ENCODE measurements at regions not wholly inside any gene's neighbourhood (a gene's known extent, or its start where the extent isn't known, plus 50 kb on each side); places are given as distances from the start of the nearest gene placed in this dataset.

DNA sequence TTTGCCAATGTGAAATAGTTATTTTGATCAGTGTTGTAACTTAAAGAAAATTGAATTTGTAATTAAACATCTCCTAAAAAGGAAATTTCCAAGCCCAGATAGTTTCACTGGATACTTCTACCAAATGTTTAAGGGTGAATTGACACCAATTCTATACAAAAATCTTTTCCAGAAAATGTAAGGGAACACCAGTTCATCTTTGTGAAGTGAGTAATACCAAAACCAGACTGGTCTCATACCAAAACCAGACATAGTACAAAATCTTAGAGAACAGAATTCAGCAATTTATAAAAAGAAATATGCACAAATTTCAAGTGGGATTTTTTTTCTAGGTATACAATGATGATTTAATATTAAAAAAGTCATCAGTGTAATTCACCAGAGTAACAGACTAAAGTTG is 86.0 kb upstream of the ZNF32 start:
- Histone ChIP-seq H3K4me1 (ENCODE audit: control insufficient read depth, insufficient read depth, low read length) (no peaks in the 10 kb centered on the region), H3K27ac (ENCODE audit: low read depth, low read length) (no peak overlapping the region), H3K9ac (ENCODE audit: low read length) (no peak overlapping the region), H3K36me3 (ENCODE audit: control insufficient read depth, insufficient read depth, low read length) (no peaks in the 10 kb centered on the region), H3K4me3 (ENCODE audit: low read length) (no peak overlapping the region), H3K27me3 (ENCODE audit: control insufficient read depth, insufficient read depth, low read length) (no peaks in the 10 kb centered on the region)

DNA sequence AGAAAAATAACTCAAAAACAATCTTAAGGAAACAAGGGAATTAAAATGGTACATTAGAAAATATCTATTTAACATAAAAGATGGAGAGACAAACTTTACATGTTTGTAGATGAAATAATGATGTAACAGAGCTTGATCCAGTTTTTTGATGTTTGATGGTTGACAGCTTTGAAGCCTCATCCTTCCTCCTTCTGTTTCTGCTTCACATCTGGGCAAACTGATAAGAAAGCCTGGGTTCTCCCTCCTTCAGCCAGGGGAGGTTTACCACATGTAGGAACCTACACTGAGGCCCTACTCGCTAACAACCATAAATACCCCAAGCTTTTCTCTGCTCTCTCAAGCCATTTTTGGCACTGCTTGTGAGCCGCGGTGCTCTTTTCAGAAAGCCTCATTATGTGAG is 82.8 kb upstream of the ZNF32 start:
- no peak overlapping the region for H3K4me3 ChIP-seq (ENCODE audit: low read length)
- no peak overlapping the region for H3K27ac ChIP-seq (ENCODE audit: low read depth, low read length)
- no peak overlapping the region for H3K9ac ChIP-seq (ENCODE audit: low read length)
- no peaks in the 10 kb centered on the region for H3K4me1 ChIP-seq (ENCODE audit: control insufficient read depth, insufficient read depth, low read length)
- no peaks in the 10 kb centered on the region for H3K27me3 ChIP-seq (ENCODE audit: control insufficient read depth, insufficient read depth, low read length)
- H3K36me3 ChIP-seq (ENCODE audit: control insufficient read depth, insufficient read depth, low read length) = no peaks in the 10 kb centered on the region

DNA sequence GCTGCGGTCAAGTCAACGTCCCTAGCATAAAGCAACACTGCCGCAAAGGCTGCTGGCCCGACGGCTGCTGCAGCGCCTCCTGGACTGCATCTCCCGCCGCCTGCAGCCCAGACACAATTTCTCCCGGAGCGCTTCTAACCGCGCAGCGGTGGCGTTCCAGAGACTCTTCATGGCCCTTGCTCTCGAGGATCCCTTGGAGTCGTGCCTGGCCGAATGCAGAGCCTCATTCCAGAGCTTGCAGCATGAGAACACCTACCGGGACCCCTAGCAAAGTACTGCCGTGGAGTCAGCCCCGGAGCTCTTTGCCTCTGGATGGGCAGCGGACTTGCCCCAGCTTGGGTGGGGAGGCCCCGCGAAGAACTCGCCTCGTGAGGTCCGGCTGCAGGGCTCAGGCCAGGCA is 79.7 kb upstream of the ZNF32 start:
- no peak overlapping the region for H3K27ac ChIP-seq (ENCODE audit: low read depth, low read length)
- no peaks in the 10 kb centered on the region for H3K27me3 ChIP-seq (ENCODE audit: control insufficient read depth, insufficient read depth, low read length)
- H3K9ac ChIP-seq (ENCODE audit: low read length) = no peak overlapping the region
- no peaks in the 10 kb centered on the region for H3K4me1 ChIP-seq (ENCODE audit: control insufficient read depth, insufficient read depth, low read length)
- H3K36me3 ChIP-seq (ENCODE audit: control insufficient read depth, insufficient read depth, low read length) = no peaks in the 10 kb centered on the region
- no peak overlapping the region for H3K4me3 ChIP-seq (ENCODE audit: low read length)

DNA sequence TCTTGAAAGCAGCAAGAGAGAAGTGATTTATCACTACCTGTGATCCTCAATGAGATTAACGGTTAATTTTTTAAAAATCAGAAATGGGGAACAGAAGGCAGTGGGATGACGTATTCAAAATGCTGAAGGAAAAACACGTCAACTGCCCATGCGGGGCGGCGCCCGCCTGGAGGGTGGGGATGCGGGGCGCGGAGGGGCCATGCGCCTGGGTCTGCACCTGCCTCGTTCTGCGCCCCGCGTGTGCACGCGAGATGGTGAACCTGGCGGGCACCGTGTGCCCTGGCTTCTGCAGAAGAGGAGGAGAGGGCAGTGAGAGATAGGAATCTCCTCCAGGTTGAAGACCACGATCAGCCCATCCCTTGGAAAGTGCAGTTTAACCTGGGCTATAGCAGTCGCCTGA is 79.3 kb upstream of the ZNF32 start:
- no peak overlapping the region for H3K27ac ChIP-seq (ENCODE audit: low read depth, low read length)
- H3K27me3 ChIP-seq (ENCODE audit: control insufficient read depth, insufficient read depth, low read length) = no peaks in the 10 kb centered on the region
- no peak overlapping the region for H3K9ac ChIP-seq (ENCODE audit: low read length)
- H3K36me3 ChIP-seq (ENCODE audit: control insufficient read depth, insufficient read depth, low read length) = no peaks in the 10 kb centered on the region
- H3K4me3 ChIP-seq (ENCODE audit: low read length) = no peak overlapping the region
- H3K4me1 ChIP-seq (ENCODE audit: control insufficient read depth, insufficient read depth, low read length) = no peaks in the 10 kb centered on the region

DNA sequence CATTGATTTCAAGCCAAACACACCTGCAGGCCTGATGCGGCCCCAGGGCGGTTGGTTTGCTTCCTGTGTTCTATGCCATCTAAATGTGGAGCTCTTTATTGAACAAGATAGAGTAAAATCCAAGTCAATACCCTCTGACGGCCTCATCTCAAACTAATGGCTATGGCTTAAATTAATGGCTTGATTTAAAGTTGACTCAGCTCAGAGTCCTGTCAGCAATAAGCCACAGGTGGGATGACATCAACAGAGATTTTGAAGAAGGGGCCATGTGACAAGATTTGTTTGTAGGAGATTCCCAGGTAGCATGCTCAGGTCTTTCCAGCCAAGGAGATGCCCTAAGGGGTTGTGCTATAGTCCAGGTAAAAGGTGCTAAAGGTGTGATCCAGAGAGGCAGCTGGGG is 66.7 kb upstream of the ZNF32 start:
- Histone ChIP-seq H3K4me3 (ENCODE audit: low read length) (no peak overlapping the region), H3K4me1 (ENCODE audit: control insufficient read depth, insufficient read depth, low read length) (no peaks in the 10 kb centered on the region), H3K36me3 (ENCODE audit: control insufficient read depth, insufficient read depth, low read length) (no peaks in the 10 kb centered on the region), H3K27me3 (ENCODE audit: control insufficient read depth, insufficient read depth, low read length) (no peaks in the 10 kb centered on the region), H3K27ac (ENCODE audit: low read depth, low read length) (no peak overlapping the region), H3K9ac (ENCODE audit: low read length) (no peak overlapping the region)

DNA sequence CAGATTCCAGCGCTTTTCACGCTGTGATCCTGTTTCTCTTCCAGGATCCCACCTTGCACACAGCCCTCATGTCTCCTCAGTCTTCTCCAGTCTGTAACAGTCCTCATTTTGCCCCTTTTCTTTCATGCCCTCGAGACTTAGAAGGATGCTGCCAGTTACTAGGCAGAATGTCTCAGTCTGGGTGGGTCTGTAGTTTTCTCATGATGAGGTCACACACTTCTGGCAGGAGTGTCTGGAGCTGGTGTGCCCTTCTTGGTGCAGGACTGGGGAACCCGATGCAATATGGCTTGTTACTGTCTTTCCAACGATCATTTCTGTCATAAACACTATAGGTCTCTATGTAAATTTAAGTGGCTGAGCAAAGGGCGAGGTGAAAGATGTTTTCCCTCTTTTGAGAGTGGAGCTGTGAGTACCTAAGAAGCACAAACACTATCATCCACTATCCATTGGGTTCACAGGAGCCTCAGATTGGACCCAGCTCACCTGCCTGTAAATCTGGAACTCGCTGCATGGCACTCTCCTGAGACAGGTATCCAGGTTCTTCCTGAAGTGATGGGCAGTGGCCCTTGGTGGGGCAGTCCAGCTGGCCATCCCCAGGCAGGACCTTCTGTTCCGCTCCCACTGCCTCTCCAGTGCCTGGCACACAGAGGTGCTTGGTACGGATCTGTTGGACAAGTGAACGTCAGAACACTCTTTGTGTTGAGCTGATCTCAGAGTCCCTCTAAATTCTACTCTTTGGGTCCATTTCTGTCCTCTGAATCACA is 64.3 kb upstream of the ZNF32 start:
- no peaks in the 10 kb centered on the region for H3K27me3 ChIP-seq (ENCODE audit: control insufficient read depth, insufficient read depth, low read length)
- H3K27ac ChIP-seq (ENCODE audit: low read depth, low read length) = no peak overlapping the region
- H3K4me3 ChIP-seq (ENCODE audit: low read length) = no peak overlapping the region
- no peaks in the 10 kb centered on the region for H3K4me1 ChIP-seq (ENCODE audit: control insufficient read depth, insufficient read depth, low read length)
- H3K36me3 ChIP-seq (ENCODE audit: control insufficient read depth, insufficient read depth, low read length) = no peaks in the 10 kb centered on the region
- H3K9ac ChIP-seq (ENCODE audit: low read length) = no peak overlapping the region

DNA sequence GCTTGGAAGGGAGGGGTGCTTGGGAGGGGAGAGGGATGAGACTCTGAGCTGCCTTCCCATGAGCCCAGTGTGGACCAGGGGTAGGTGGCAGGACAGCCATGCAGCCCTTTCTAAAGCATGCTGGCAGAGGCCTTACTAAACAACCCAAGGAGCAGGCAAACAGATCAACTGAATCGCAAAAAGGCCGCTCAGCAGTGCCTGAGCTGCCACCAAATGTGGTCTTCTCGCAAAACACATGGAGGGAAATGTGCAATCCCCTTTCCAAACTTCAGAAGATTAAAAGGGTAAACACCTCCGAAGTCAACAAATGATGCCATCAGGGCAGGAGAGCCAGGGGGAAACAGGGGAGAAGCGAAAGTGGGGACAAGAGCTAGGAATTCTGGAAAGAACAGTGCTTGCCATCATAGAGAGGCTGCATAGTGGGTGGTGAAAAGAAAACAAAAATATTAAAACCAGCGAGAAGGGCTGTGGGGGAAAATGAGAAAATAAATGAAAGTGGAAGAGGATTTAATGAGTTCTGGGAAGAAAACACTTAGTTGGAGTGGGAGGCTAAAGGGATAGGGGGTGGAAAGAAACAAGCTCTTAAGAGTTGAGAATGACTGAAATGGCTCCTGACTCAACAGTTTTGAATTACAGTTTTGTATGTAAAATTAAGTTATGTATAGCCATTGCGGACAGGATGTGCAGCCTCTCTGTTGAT is 62.2 kb upstream of the ZNF32 start:
- Histone ChIP-seq H3K36me3 (ENCODE audit: control insufficient read depth, insufficient read depth, low read length) (no peaks in the 10 kb centered on the region), H3K4me3 (ENCODE audit: low read length) (no peak overlapping the region), H3K9ac (ENCODE audit: low read length) (no peak overlapping the region), H3K27ac (ENCODE audit: low read depth, low read length) (no peak overlapping the region), H3K4me1 (ENCODE audit: control insufficient read depth, insufficient read depth, low read length) (no peaks in the 10 kb centered on the region), H3K27me3 (ENCODE audit: control insufficient read depth, insufficient read depth, low read length) (no peaks in the 10 kb centered on the region)

DNA sequence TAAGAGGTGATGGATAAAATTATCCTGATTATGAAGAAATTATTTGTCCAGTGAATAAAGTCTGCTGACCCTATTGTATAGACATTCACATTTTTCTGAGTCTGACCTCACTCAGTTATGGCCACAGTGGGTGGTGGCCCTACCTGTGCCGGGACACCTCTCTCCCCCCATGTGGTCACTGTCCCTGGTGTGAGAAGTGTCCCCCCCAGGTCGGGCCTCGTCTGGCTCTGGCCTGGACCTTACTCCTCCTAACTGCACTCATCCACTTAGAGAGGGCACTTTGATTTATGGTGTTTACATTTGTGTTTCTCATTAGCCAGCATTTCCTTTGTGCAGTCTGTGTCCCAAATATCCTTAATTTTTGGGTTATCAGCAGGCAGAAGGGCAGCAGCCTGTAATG is 59.6 kb upstream of the ZNF32 start:
- no peak overlapping the region for H3K27ac ChIP-seq (ENCODE audit: low read depth, low read length)
- no peaks in the 10 kb centered on the region for H3K4me1 ChIP-seq (ENCODE audit: control insufficient read depth, insufficient read depth, low read length)
- H3K27me3 ChIP-seq (ENCODE audit: control insufficient read depth, insufficient read depth, low read length) = no peaks in the 10 kb centered on the region

DNA sequence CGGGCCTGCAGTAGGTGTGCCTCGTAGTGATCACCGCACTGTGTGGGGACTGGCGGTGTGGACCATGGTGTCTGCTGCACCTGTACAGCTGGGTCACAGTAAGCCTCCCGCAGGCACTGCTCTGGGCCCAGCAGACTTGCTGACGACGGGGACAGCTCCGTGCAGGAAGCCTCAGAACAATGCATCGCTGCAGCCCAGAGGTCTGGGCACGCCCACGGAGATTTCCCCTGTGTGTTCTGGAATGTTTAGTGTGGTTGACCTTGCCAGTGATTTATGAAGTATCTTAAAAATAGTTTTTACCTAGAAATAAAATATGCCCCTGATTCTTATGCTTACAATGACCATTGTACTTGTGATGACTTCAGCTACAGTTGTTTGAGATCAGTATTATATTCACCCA is 59.1 kb upstream of the ZNF32 start:
- Histone ChIP-seq H3K36me3 (ENCODE audit: control insufficient read depth, insufficient read depth, low read length) (no peaks in the 10 kb centered on the region), H3K4me3 (ENCODE audit: low read length) (no peak overlapping the region), H3K27me3 (ENCODE audit: control insufficient read depth, insufficient read depth, low read length) (no peaks in the 10 kb centered on the region), H3K27ac (ENCODE audit: low read depth, low read length) (no peak overlapping the region), H3K9ac (ENCODE audit: low read length) (no peak overlapping the region), H3K4me1 (ENCODE audit: control insufficient read depth, insufficient read depth, low read length) (no peaks in the 10 kb centered on the region)

More for the DNA sequence above, 59.6 kb upstream of the ZNF32 start:
- Histone ChIP-seq H3K36me3 (ENCODE audit: control insufficient read depth, insufficient read depth, low read length) (no peaks in the 10 kb centered on the region), H3K4me3 (ENCODE audit: low read length) (no peak overlapping the region), H3K9ac (ENCODE audit: low read length) (no peak overlapping the region)

DNA sequence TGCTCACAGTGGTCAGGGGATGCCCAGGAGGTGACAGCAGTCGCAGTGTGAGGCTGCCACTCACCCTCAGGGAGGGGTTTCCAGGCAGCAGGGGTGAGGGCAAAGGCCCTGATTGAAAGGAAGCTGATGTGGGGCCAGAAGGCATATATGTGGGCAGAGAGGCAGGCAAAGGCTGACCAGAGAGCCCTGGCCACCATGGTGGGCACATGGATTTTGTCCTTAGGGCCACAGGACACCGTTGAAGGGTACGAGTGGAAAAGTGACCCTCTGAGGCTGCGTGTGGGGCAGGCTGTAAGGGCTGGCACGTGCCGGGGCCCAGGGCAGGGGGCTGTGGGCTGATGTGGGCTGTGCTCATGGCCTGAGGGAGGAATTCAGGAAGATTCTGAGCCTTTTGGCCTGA is 57.5 kb upstream of the ZNF32 start:
- Histone ChIP-seq H3K36me3 (ENCODE audit: control insufficient read depth, insufficient read depth, low read length) (no peaks in the 10 kb centered on the region), H3K9ac (ENCODE audit: low read length) (no peak overlapping the region), H3K4me1 (ENCODE audit: control insufficient read depth, insufficient read depth, low read length) (no peaks in the 10 kb centered on the region), H3K27me3 (ENCODE audit: control insufficient read depth, insufficient read depth, low read length) (no peaks in the 10 kb centered on the region), H3K27ac (ENCODE audit: low read depth, low read length) (no peak overlapping the region), H3K4me3 (ENCODE audit: low read length) (no peak overlapping the region)

DNA sequence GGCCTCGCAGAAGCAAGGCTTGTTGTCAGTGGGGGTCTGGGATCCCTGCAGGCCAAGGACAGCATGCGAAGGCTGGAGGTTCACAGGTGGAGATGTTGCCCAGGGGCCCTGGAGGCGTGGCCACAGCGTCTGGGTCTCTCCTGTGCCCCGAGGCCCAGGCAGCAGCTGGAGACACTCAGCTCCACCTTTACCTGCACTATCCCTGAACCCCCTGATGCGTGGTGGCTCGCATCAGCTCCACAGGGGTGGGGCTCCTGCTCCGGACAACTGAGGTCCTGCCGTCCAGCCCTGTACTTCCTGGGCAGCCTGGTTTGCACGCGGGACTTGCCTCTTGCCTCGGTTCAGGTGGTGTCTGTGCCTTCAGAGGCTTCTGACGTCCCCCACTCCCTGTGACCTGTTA is 54.6 kb upstream of the ZNF32 start:
- Histone ChIP-seq H3K4me3 (ENCODE audit: low read length) (no peak overlapping the region), H3K4me1 (ENCODE audit: control insufficient read depth, insufficient read depth, low read length) (no peaks in the 10 kb centered on the region), H3K27ac (ENCODE audit: low read depth, low read length) (no peak overlapping the region), H3K27me3 (ENCODE audit: control insufficient read depth, insufficient read depth, low read length) (no peaks in the 10 kb centered on the region), H3K9ac (ENCODE audit: low read length) (no peak overlapping the region), H3K36me3 (ENCODE audit: control insufficient read depth, insufficient read depth, low read length) (no peaks in the 10 kb centered on the region)

DNA sequence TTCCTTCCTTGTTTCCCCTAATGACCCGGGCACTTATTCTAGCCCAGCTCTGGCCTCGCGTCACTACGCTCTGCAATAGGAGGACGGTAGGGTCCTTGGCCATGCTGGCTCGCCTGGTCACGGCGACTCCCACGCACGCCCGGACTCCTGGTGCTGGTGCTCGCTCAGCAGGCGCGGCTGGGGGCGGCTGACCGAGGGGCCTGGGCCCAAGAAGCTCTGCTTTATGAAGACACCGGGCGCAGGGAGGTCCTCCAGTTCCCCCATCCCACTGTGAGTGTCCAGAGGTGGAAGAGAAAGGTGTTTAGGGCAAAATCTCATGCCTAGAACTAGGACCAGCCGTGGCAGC is 54.2 kb upstream of the ZNF32 start:
- Histone ChIP-seq H3K9ac (ENCODE audit: low read length) (no peak overlapping the region), H3K27me3 (ENCODE audit: control insufficient read depth, insufficient read depth, low read length) (no peaks in the 10 kb centered on the region), H3K27ac (ENCODE audit: low read depth, low read length) (no peak overlapping the region)

More for the DNA sequence above, 54.2 kb upstream of the ZNF32 start:
- Histone ChIP-seq H3K4me3 (ENCODE audit: low read length) (no peak overlapping the region), H3K4me1 (ENCODE audit: control insufficient read depth, insufficient read depth, low read length) (no peaks in the 10 kb centered on the region), H3K36me3 (ENCODE audit: control insufficient read depth, insufficient read depth, low read length) (no peaks in the 10 kb centered on the region)
